Fibroblast of skin of right quadriceps (primary cell): ENCODE measurements at regions not wholly inside any gene's neighbourhood (a gene's known extent, or its start where the extent isn't known, plus 50 kb on each side); places are given as distances from the start of the nearest gene placed in this dataset.
"Not testable (repeated sequence)": the region's sequence is repeated elsewhere in the genome, so short reads cannot be mapped to it uniquely, and the experiment has no call there.

Experiments used
- DNase-seq: peaks from one replicate; pipeline ENCODE4 v3.0.0-alpha.2; 2013

- DNase-seq: no peak
Observed at GRCh38 chr2:63696496-63696895, 107.7 kb downstream of the MDH1 start.

DNA sequence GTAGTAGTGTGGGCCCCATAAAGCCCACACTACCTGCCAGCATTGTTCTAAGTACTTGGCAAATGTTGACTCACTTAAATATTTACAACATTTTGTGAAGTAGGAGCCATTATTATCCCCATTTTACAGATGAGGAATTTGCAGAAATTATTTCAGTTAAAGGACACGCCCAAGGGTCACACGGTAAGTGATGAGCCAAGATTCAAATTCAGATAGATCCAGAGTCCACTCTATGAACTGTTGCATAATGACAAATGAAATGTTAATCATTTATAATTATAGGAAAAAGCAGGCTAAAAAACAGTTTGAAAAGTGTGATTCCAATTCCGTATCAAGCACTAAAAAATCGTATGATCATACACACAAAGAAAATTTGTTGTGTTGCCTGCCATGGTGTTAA is 108.4 kb downstream of the MDH1 start:
- DNase-seq: no peak

GRCh38 chr2:63698786-63699548 is 110.2 kb downstream of the MDH1 start:
- DNase-seq: peak; percentile 91

DNA sequence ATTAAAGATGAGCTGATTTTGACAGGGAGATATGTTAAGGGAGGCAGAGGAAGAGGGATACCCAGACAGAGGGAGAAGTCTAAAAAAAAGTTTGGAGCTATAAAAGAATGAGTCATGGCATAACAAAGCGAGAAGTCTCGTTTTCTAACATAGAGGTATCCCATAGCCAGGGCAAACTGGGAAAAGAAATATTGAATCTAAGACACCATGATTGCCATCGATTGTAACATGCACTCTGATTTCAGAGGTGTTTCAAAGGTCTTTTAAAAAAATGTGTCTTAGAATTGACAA is 110.7 kb downstream of the MDH1 start:
- peak; percentile 50 for DNase-seq

GRCh38 chr2:63700271-63700670 is 111.5 kb downstream of the MDH1 start:
- DNase-seq: peak; percentile 74

GRCh38 chr2:63701406-63701805 is 112.6 kb downstream of the MDH1 start:
- no peak for DNase-seq

- DNase-seq: not testable (repeated sequence)
Observed at GRCh38 chr2:63706084-63706483, 117.3 kb downstream of the MDH1 start.

- DNase-seq: no peak
Observed at GRCh38 chr2:63710732-63711131, 122.0 kb downstream of the MDH1 start.

- DNase-seq: peak; percentile 45
Observed at GRCh38 chr2:63712748-63713147, 124.0 kb downstream of the MDH1 start.

GRCh38 chr2:63716146-63716545 is 125.5 kb upstream of the UGP2 start:
- no peak for DNase-seq

GRCh38 chr2:63719052-63719451 is 122.6 kb upstream of the UGP2 start:
- DNase-seq: no peak

GRCh38 chr2:63721082-63721424 is 120.6 kb upstream of the UGP2 start:
- DNase-seq: no peak

GRCh38 chr2:63722284-63722683 is 119.4 kb upstream of the UGP2 start:
- DNase-seq: not testable (repeated sequence)

GRCh38 chr2:63723709-63724108 is 118.0 kb upstream of the UGP2 start:
- DNase-seq: no peak

GRCh38 chr2:63725212-63725611 is 116.5 kb upstream of the UGP2 start:
- not testable (repeated sequence) for DNase-seq

DNA sequence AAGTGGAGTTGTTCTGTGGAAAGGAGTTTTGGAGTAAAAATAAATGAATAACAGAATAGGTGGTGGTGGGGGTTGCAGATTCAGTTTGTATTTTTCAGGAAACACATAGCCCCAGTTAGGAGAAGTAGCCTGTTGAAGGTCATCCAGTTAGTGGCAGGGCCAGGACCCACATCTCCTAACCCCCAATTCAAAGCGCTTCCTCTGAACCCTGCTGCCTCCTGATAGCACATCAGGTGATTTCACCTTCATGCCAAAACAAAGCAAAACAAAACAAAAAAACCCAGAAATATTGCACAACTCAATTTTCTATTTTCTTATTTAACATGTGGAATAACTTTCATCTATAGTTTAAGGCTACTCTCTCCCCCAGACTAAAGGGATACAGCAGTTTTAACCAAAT is 112.3 kb upstream of the UGP2 start:
- no peak for DNase-seq

- DNase-seq: no peak
Observed at GRCh38 chr2:63729831-63730230, 111.9 kb upstream of the UGP2 start.

DNA sequence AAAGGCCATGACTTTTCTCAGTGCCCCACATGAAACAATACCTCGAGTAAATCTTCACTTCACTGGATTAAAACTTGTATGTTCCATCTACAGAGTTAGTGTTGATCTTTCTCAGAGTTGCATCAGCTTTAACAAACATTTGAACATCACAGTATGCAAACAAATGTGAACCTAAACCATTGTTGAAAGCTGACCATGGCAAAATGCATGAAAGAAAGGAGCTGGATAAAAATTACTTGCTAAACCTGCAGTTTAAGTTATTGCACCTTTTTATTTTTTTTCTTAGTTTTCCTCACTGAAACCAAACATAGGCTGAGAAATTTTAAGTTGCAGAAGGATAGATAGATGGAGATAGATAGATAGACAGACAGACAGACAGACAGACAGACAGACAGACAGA is 107.2 kb upstream of the UGP2 start:
- peak; percentile 44 for DNase-seq

DNA sequence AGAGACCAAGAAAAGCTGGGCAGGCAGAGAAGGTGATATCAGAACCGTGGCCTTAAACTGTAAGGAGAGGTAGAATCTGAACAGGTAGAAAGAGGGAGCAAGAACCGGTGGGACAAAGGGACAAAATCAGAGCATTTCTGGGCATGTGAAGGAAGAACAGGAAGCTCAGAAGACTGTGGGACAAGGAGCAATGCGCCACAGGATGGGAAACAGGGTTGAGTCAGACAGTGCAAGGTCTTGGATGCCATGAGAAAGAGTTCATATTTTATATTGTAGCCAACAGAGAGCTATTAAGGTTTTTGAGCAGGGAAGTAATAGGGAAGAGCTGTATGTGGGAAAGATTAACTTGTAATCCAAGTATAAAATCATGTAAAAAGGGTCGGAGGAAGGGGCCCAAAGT is 106.4 kb upstream of the UGP2 start:
- DNase-seq: peak; percentile 53

- peak; percentile 63 for DNase-seq
Observed at GRCh38 chr2:63735931-63736330, 105.8 kb upstream of the UGP2 start.

DNA sequence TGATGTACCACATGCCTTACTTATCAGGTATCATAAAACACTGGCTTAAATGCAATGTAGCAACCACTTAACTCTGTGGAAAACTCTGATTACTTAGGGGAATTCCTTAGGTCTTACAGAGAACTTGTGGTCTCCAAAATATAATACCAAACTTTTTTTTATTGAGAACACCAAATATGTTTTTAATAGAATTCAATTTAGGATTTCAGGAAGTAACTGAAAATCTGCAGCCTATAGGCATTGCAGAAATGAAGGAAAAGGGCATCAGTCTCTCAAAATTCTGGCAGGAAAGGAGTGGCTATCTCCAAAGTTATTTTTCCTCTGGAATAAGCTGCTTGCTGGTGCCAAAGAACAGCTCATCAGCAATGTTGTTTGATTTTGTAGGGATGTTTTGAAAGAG is 105.3 kb upstream of the UGP2 start:
- DNase-seq: peak; percentile 77

DNA sequence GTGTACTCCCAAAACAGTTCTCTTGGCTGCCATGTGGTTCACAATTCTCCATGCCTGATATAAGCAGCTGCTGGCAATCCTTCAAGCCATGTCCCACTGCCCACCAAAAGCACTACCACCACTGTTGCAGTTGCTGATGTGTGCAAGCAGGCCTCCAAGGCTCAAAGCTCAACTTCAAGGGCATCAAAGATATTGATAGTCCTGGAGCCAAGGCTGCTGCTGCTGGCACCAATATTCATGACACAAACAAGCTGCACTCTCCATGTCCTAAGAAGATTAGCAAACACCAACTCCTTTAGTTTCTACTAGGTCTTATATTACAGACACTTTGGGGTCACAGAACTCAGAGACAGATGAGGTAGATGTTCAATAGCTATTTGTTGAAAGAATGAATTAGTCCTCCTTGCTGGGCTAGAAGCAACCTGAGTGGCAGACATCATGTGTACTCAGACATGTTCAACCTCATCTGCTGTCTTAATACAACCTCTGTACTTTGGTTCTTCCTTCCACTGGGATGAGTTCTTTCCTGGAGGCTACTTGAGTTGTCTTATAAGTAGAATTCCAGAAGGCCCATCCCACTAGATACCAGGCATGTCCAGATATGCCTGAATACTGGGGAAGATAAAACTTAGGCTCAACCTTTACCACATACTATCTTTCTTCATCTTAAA is 104.5 kb upstream of the UGP2 start:
- no peak for DNase-seq

- DNase-seq: peak; percentile 17
Observed at GRCh38 chr2:63738019-63738418, 103.7 kb upstream of the UGP2 start.

GRCh38 chr2:63739180-63739579 is 102.5 kb upstream of the UGP2 start:
- DNase-seq: not testable (repeated sequence)

- no peak for DNase-seq
Observed at GRCh38 chr2:63740020-63740419, 101.7 kb upstream of the UGP2 start.
